HG03342 (cell line): ENCODE measurements at regions not wholly inside any gene's neighbourhood (a gene's known extent, or its start where the extent isn't known, plus 50 kb on each side); places are given as distances from the start of the nearest gene placed in this dataset.
A peak's percentile ranks its signal among the peaks of the same experiment; 100 is the strongest.
"Not testable (repeated sequence)": the region's sequence is repeated elsewhere in the genome, so short reads cannot be mapped to it uniquely, and the experiment has no call there.

Experiments used
- ATAC-seq: cut with Tn5 transposase; IDR thresholded peaks from one replicate; pipeline ENCODE4 v1.9.1; 2021; ENCODE audit warnings: mild to moderate bottlenecking, moderate library complexity; ENCODE audit not compliant: unreplicated experiment

GRCh38 chr7:13265271-13265670, 577.8 kb downstream of the ARL4A start:
- no peak for ATAC-seq

- not testable (repeated sequence) for ATAC-seq
Measured at GRCh38 chr7:13274205-13274604, 586.8 kb downstream of the ARL4A start.

GRCh38 chr7:13276977-13277376, 589.5 kb downstream of the ARL4A start:
- ATAC-seq = no peak

- ATAC-seq = no peak
Measured at GRCh38 chr7:13278020-13278419, 590.6 kb downstream of the ARL4A start.

DNA sequence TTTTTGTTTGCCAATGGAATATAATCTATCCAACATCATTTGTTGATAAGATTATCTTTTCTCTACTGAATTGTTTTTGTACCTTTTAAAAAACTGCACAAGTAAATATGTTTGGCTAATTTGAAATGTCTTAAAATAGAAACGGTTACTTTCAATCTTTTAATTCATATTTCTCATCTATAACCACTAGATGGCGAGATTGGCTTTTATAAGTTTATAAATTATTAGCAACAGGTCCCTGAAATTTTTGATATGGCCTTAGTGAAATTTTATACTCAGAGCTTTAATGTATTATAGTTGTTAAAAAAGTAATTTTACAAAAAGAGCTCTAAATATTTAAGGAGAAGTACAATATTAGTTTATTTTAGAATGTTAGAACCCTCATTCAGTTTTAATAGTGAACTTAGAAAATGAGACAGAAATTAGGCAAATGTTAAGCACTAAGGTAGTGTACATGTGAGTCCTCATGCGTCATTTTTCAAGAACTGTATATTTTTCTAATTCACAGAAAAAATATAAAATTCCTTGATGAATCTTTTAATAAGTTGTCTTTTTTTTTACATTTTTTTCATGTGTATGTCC, 592.5 kb downstream of the ARL4A start:
- peak; percentile 42 for ATAC-seq

- no peak for ATAC-seq
Measured at GRCh38 chr7:13282377-13282980, 595.0 kb downstream of the ARL4A start.

GRCh38 chr7:13286916-13287315, 599.5 kb downstream of the ARL4A start:
- no peak for ATAC-seq

DNA sequence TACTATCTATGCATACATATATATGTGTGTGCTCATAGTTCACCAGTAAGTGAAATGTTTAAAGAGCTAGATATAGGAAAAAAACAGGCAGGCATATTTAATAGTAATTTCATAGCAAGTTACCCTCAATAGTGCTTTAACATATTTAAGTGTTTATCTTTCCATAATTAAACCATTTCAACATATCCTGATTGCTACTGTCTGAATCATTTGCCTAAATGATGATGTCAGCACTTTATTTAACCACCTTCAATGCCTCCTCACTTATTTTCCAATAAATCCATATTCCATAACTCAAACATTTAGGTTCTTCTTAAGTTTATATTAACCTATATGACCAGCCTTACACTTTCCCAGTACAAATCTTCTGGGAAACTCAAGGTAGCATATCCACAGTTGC, 601.1 kb downstream of the ARL4A start:
- no peak for ATAC-seq

DNA sequence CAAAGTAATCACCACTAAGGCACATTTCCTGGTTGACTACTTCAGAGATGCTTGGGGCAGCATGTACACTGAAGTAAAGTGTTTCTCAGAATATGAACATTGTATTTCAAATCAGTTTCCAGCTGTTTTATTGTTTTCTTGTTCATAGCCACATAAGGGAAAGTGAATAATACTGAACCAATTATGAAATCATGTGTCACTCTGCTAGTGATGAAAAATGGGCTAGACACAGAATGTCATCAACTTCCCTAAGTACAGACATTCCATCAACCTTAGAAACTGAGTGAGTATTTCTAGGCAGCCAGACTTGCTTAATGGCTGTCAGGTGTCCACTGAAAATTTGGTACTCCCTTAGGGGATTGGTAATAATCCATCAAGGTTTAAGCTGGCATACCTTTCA, 603.5 kb downstream of the ARL4A start:
- no peak for ATAC-seq

GRCh38 chr7:13293264-13294002, 606.0 kb downstream of the ARL4A start:
- ATAC-seq = no peak

GRCh38 chr7:13307040-13307439, 619.6 kb downstream of the ARL4A start:
- ATAC-seq = no peak

DNA sequence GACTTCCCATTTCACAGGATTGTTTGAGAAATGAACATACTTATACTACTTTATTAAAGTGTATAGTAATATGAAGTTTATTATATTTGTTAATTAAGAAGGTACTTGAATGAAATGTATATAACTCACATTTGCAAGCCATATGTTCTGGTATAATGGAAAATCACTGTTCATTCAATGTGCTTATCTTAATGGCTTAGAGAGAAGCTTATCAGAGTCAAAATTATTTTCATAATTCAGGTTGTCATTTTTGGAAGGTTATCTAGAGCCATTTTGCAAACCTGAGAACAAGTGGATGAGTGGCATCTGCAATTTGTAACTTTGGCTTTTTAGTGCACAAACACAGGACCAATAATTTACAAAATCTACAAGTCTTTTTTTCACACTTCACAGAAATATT, 621.0 kb downstream of the ARL4A start:
- no peak for ATAC-seq

- no peak for ATAC-seq
Measured at GRCh38 chr7:13309535-13309934, 622.1 kb downstream of the ARL4A start.

DNA sequence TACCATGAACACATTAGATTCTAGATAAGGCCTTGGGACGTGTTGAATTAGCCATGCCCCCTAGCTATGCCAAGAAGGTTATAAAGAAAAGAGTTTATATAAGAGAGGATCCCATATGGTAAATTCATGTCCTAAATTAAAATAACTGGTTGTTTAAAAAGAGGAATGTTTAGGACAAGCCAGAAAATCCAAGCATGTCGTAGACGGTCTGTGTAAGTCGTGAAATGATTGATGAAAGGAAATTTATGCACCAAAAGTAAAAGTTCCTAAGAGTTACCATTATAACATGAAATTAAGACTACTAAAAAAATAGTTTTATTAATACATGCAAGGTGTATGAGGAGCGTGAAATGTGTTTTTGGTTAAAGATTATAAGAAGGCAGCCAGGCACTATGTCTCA, 624.9 kb downstream of the ARL4A start:
- no peak for ATAC-seq

GRCh38 chr7:13320333-13320732, 632.9 kb downstream of the ARL4A start:
- no peak for ATAC-seq

DNA sequence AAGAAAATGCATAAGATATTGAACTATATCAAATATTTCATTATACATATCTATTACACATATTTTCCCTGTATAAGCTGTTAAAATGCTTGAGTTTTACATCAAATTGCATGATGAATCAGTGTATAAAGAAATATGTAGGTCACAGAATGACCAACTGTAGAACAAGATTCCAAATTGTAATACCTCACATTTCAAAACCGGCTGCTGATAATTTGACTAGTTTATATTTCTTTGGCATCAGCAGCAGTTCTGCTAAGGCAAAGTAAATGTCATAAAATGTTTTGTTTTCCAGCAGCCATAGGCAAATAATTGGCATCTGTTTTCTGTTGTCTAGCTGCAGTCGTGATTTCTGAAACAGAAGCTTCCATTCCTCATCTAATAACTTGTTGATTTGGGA, 633.9 kb downstream of the ARL4A start:
- no peak for ATAC-seq

GRCh38 chr7:13322126-13322525, 634.7 kb downstream of the ARL4A start:
- ATAC-seq = no peak

DNA sequence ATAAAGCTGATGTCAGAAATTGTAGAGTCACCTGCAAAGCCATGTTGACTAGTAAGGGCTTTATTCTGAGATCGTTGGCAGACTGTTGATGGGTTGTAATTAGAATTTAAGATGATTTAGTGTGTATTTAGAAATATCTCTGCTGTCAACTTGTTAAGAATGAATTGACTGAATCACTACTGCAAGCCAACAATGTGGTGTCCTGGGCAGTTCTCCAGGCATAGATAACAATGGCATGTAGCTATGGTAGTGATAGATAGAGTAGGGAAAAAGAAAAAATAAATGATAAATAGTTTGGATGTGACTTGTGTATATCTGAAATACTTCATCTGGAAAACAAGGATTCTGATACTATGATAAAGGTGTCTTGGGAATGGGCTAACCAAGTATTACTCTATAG, 640.2 kb downstream of the ARL4A start:
- ATAC-seq = no peak

GRCh38 chr7:13333371-13333770, 645.9 kb downstream of the ARL4A start:
- ATAC-seq = no peak

GRCh38 chr7:13336227-13336626, 648.8 kb downstream of the ARL4A start:
- ATAC-seq = no peak

DNA sequence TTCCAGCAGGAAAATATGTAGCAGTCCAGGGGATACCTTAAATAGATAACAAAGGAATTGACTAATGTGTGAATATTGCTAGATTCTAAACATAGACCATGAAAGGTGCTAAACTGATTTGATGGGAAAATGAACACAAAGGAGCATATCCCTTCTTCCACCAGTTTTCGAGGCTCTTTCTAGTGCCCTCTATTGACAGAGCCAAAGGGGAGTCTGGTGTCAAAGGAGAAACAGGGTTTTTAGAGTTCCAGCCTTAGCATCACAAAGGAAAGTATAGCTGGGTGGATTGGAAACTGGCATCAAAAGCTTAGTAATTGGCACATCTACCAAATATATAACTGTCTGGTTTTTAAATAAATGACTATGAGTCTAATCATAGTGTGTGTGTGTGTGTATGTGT, 636.8 kb downstream of the ETV1 start:
- ATAC-seq = no peak

DNA sequence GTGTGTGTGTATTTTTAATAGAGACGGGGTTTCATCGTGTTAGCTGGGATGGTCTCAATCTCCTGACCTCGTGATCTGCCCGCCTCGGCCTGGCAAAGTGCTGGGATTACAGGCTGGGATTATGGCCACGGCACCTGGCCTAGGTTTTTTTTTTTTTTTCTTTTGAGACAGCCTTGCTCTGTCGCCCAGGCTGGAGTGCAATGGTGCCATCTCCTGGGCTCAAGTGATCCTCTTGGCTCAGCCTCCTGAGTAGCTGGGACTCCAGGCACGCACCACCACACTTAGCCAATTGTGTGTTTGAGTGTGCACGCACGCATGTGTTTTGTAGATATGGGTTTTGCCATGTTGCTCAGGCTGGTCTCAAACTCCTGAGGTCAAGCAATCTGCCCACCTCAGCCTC, 629.8 kb downstream of the ETV1 start:
- ATAC-seq = no peak
